CD1c-positive myeloid dendritic cell (primary cell): ENCODE measurements at regions not wholly inside any gene's neighbourhood (a gene's known extent, or its start where the extent isn't known, plus 50 kb on each side); places are given as distances from the start of the nearest gene placed in this dataset.

Experiments
- DNase-seq: peaks from one replicate; pipeline ENCODE4 v3.0.0-alpha.2; 2016; ENCODE audit errors: extremely low spot score

DNA sequence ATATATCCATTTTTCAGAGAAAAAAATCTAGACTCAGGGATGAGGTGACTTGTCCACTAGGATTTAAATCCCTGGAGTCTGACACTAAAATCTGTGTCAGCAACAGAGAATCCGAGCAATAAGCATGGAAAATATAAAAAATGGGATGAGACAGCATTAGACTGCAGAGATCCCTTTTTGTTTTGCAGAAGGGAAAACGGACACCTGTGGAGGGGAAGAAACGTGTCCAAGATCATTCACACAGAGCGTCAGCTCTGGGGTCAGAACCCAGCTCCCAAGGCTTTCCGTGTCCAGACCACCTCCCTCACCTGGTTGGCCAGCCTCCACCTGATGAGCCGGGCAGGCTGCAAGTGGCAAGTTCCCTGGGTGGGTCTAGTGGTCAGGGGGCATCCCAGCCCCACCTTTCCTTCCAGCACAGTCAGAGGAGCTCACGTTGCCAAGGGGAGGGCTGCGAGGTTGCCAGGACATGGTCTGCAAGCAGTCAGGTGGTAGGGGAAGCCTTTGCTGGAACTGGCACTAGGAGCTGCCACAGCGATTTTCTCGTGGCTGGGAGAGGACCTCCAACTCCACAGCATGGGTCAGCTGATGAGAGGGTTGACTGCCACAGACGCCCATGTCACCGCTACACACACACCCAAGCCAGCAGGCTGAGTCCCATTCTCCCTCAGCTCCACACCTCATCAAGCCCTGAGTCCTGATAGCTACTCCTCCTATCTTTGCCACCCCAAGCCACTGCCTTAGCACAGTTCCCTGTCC lies 65.9 kb upstream of the CPLX2 start:
- no peak for DNase-seq

- no peak for DNase-seq
These were observed 62.7 kb upstream of the CPLX2 start for GRCh38 chr5:175808711-175809110.

DNA sequence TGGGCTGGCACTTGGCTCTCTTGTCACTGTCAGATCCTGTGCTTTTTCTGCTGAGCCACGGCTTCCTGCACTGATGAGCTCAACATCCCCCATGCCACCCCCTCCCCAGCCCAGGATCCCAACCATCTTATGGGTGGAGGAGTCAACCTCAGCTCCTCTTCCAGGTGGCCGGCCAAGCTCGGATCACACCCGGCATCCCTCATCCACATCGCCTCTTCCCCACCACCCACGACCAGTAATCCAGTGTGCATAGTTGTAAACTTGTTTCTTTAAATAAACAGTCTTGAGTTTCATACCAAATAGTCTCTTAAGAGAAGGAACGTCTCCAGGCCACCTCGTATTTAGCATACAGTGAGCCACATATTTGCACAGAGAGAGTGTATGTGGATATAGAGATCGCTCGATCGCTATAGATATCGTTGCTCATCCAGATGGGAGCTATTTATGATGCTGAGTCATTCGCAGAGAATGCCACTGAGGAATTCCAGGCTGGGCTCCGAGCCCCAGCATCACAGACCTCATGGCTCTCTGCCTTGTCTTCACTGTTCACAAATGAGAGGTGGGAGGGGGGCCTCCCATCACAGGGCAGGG lies 61.8 kb upstream of the CPLX2 start:
- no peak for DNase-seq

- no peak for DNase-seq
These were observed 60.9 kb upstream of the CPLX2 start for GRCh38 chr5:175810457-175810856.

DNA sequence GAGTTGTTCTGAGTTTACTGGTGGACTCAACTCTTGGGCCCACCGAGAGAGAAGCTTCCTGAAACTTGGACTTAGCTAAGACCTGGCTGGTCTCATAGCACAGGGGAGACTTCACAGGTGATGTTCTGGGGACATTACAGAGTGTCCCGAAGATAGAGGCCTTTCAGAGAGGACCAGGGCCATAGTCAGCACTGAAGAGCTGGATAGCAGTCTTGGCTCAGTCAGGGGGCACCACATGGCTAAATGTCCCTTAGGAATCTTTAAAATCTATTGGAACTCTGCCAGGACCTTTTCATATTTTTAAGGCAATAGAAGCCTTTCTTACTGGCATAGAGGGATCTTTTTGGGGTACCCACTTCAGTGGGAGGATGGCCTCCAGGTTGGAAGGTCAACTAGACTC lies 59.8 kb upstream of the CPLX2 start:
- DNase-seq, result no peak

DNA sequence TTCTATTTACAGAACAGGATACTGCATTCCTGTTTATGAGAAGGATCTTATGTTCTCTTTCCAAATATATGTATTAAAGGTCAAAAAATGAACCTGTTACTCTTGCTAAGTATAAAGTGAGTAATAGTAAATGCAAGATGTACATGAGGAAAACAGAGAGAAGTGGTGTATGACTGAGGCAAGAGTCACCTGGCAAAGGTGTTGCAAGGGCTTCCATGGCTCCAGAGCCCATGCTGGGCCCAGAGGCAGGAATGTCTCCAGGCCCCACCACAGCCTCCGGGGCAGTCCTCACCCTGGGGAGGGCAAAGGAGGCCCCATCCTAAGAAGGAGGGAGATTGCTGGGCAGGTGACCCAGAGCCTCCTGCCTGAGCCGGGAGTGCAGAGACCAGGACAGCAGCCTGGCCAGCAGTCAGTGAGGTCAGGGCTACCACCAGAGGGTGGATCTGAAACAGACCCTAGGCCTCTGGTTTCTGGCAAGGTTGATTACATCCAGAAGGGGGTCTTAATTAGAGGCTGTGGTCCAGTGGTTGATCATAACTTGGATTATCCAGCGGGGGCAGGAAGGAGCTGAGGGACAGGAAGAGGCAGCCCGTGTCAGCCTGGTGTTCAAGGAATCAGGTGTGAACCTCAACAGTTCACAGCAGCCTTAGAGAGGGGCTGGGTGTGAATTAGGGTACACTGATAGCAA lies 57.3 kb upstream of the CPLX2 start:
- DNase-seq, result no peak

GRCh38 chr5:175814691-175815090 lies 56.7 kb upstream of the CPLX2 start:
- DNase-seq, result no peak

GRCh38 chr5:175815126-175815913 lies 56.1 kb upstream of the CPLX2 start:
- no peak for DNase-seq

DNA sequence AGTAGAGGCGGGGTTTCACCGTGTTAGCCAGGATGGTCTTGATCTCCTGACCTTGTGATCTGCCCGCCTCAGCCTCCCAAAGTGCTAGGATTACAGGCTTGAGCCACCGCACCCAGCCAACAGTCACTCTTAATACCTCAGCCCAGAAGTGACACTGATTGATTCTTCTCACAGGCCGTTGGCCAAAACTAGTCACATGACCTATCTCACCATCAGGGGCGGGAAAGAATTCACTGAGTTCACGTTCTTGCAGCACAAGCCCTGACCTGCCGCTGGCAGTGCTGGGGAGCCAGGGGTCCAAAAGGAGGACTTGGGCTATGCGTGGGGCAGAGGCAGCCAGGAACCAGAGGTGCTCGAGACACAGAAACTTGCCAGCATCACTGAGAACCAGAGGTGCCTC lies 55.0 kb upstream of the CPLX2 start:
- no peak for DNase-seq

DNA sequence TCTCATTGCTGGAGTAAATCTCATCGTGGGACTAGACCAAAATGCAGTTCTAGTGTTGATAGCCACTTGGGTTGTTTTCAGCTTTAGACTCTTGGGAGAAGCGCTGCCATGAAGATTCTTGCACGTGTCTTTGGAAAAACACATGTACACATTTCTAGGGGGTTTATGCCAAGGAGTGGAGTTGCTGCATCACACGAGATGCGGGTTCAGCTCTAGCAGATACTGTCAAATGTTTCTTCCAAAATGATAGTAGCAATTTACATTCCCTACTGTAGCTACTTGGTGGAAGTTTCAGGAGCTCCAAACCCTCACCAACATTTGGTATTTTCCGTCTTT lies 52.3 kb upstream of the CPLX2 start:
- no peak for DNase-seq

- no peak for DNase-seq
These were observed 51.1 kb upstream of the CPLX2 start for GRCh38 chr5:175820230-175820629.
